GM23338 (cell line): ENCODE measurements at regions not wholly inside any gene's neighbourhood (a gene's known extent, or its start where the extent isn't known, plus 50 kb on each side); places are given as distances from the start of the nearest gene placed in this dataset.

ENCODE experiments used
- ATAC-seq: fragments of 200-7000 bp; cut with Tn5 transposase; 3 replicates; pipeline ENCODE4 v1.9.1; 2020
- DNase-seq: peaks from one replicate; pipeline ENCODE4 v3.0.0-alpha.2; 2015; ENCODE audit warnings: low spot score
- H2AFZ ChIP-seq: fragments of 200-600 bp; sonication (generic); 2 replicates; pipeline ENCODE4 v1.8.0; 2016; ENCODE audit warnings: antibody characterized with exemption, mild to moderate bottlenecking, moderate library complexity
- H3F3A ChIP-seq: fragments of 200-600 bp; sonication (generic); replicated peaks from 2 replicates; pipeline ENCODE4 v1.8.0; 2017; ENCODE audit warnings: antibody characterized with exemption, mixed run types, low read depth
- H3K27ac ChIP-seq: fragments of 200-600 bp; sonication (generic); 2 replicates; pipeline ENCODE4 v1.6.1; 2016; ENCODE audit warnings: low read depth
- H3K27me3 ChIP-seq: fragments of 200-600 bp; sonication (generic); 2 replicates; pipeline ENCODE4 v1.8.0; 2016; ENCODE audit warnings: mild to moderate bottlenecking, mixed run types, moderate library complexity; ENCODE audit not compliant: insufficient read depth
- H3K36me3 ChIP-seq: fragments of 200-600 bp; sonication (generic); 2 replicates; pipeline ENCODE4 v1.8.0; 2016; ENCODE audit warnings: mild to moderate bottlenecking; ENCODE audit not compliant: insufficient read depth
- H3K4me1 ChIP-seq: fragments of 200-600 bp; sonication (generic); 2 replicates; pipeline ENCODE4 v1.8.0; 2016; ENCODE audit warnings: mild to moderate bottlenecking, moderate library complexity; ENCODE audit not compliant: insufficient read depth
- H3K4me2 ChIP-seq: fragments of 200-600 bp; sonication (generic); 2 replicates; pipeline ENCODE4 v1.7.1; 2017; ENCODE audit warnings: mixed run types
- H3K4me3 ChIP-seq: fragments of 200-600 bp; sonication (generic); 2 replicates; pipeline ENCODE4 v1.6.1; 2016; ENCODE audit warnings: mixed run types
- H3K79me2 ChIP-seq: fragments of 200-600 bp; sonication (generic); replicated peaks from 2 replicates; pipeline ENCODE4 v1.8.0; 2017; ENCODE audit warnings: mild to moderate bottlenecking; ENCODE audit not compliant: insufficient read depth
- H3K9me2 ChIP-seq: fragments of 200-600 bp; sonication (generic); 2 replicates; pipeline ENCODE4 v1.8.0; 2017; ENCODE audit not compliant: insufficient read depth
- H4K20me1 ChIP-seq: fragments of 200-600 bp; sonication (generic); replicated peaks from 2 replicates; pipeline ENCODE4 v1.8.0; 2017; ENCODE audit warnings: mild to moderate bottlenecking; ENCODE audit not compliant: insufficient read depth
- H3K27ac Mint-ChIP-seq: 2 replicates; pipeline ENCODE4 v1.8.0; 2020; ENCODE audit warnings: inconsistent platforms, mild to moderate bottlenecking, moderate library complexity, mixed read lengths
- H3K27me3 Mint-ChIP-seq: 3 replicates; pipeline ENCODE4 v1.8.0; 2022; ENCODE audit warnings: low read depth, mild to moderate bottlenecking, moderate library complexity, mixed read lengths, inconsistent platforms; ENCODE audit not compliant: insufficient read depth, poor library complexity
- H3K36me3 Mint-ChIP-seq: 3 replicates; pipeline ENCODE4 v1.8.0; 2021; ENCODE audit warnings: low read depth, mild to moderate bottlenecking, inconsistent platforms, moderate library complexity, mixed read lengths
- H3K4me1 Mint-ChIP-seq: 3 replicates; pipeline ENCODE4 v1.8.0; 2020; ENCODE audit warnings: mild to moderate bottlenecking, inconsistent platforms, mixed read lengths
- H3K4me3 Mint-ChIP-seq: 3 replicates; pipeline ENCODE4 v1.8.0; 2021; ENCODE audit warnings: moderate library complexity, mild to moderate bottlenecking, inconsistent platforms, mixed read lengths
- H3K9me3 Mint-ChIP-seq: 3 replicates; pipeline ENCODE4 v1.8.0; 2020; ENCODE audit warnings: moderate library complexity, mild to moderate bottlenecking, inconsistent platforms, mixed read lengths
- CREB1 ChIP-seq: fragments of 250-450 bp; sonication (Bioruptor Pico); IDR thresholded peaks from 2 replicates; pipeline ENCODE4 v1.5.0; 2020; ENCODE audit warnings: low read depth, mild to moderate bottlenecking, moderate library complexity
- EZH2 ChIP-seq: fragments of 200-600 bp; sonication (generic); IDR thresholded peaks from one replicate; pipeline ENCODE4 v1.8.0; 2017; ENCODE audit warnings: antibody characterized with exemption, mild to moderate bottlenecking, low read depth; ENCODE audit not compliant: unreplicated experiment
- EZH2phosphoT487 ChIP-seq: fragments of 200-600 bp; sonication (generic); IDR thresholded peaks from one replicate; pipeline ENCODE4 v1.8.1; 2018; ENCODE audit warnings: antibody characterized with exemption; ENCODE audit not compliant: unreplicated experiment
- JUNB ChIP-seq: IDR thresholded peaks from one replicate; pipeline ENCODE4 v1.6.1; 2016; ENCODE audit warnings: antibody characterized with exemption; ENCODE audit not compliant: unreplicated experiment
- NANOG ChIP-seq: IDR thresholded peaks from 2 replicates; pipeline ENCODE4 v1.6.1; 2016; ENCODE audit warnings: antibody characterized with exemption, borderline replicate concordance
- POLR2AphosphoS5 ChIP-seq: IDR thresholded peaks from 2 replicates; pipeline ENCODE4 v1.6.1; 2016; ENCODE audit warnings: antibody characterized with exemption, low read depth
- STAT1 ChIP-seq: IDR thresholded peaks from one replicate; pipeline ENCODE4 v1.6.1; 2016; ENCODE audit warnings: antibody characterized with exemption; ENCODE audit not compliant: unreplicated experiment
- ZNF114 ChIP-seq: fragments of 250-450 bp; sonication (Bioruptor Pico); IDR thresholded peaks from 2 replicates; pipeline ENCODE4 v1.5.0; 2020; ENCODE audit warnings: mild to moderate bottlenecking, moderate library complexity
- ZNF331 ChIP-seq: fragments of 250-450 bp; sonication (Bioruptor Pico); IDR thresholded peaks from 2 replicates; pipeline ENCODE4 v1.5.0; 2020; ENCODE audit warnings: low read depth, mild to moderate bottlenecking, moderate library complexity
- TF ChIP-seq, protein P1 (sequence below): fragments of 250-450 bp; sonication (Bioruptor Pico); IDR thresholded peaks from 2 replicates; pipeline ENCODE4 v1.5.0; 2020; ENCODE audit warnings: mild to moderate bottlenecking, moderate library complexity
- TF ChIP-seq, protein P2 (sequence below): IDR thresholded peaks from 2 replicates; pipeline ENCODE4 v1.6.1; 2016; ENCODE audit warnings: antibody characterized with exemption
- TF ChIP-seq, protein P3 (sequence below): IDR thresholded peaks from one replicate; pipeline ENCODE4 v1.6.1; 2018; ENCODE audit warnings: antibody characterized with exemption; ENCODE audit not compliant: unreplicated experiment
- TF ChIP-seq, protein P4 (sequence below), 2 experiments: fragments of 200-600 bp in 1 of 2; sonication (generic) in 1 of 2; conservative IDR thresholded peaks; 2 replicates each; pipeline versions ENCODE4 v1.5.1 to v1.6.1; 2016 to 2017; ENCODE audit warnings: antibody characterized with exemption in 2 of 2, low read depth in 2 of 2, mild to moderate bottlenecking in 2 of 2, moderate library complexity in 1 of 2

DNA sequence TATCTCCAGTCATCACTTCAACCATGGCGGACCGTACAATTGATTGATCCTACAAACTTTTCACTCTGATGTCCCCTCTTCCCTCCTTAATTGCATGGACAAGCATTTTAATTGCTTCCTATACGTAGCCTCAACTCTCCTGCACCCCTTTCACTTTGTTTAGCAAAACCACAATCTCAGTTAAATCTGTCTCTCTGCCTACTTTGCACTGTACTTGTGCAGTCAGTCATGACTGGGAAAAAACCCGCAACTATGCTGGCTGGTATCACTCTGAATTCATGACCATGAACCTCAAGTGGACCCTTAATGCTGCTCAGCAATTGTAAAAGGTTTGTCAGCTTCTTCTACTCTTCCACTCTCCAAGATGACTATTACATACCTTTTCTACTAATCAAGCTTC lies 51.7 kb upstream of the AFF2 start:
- no peak overlapping the region for H2AFZ ChIP-seq
- H3K79me2 ChIP-seq, result no peaks in the 10 kb centered on the region
- Mint-ChIP-seq H3K36me3 (no peaks in the 10 kb centered on the region), H3K27ac (no peak overlapping the region), H3K9me3 (no peaks in the 10 kb centered on the region), H3K4me3 (no peak overlapping the region), H3K4me1 (no peaks in the 10 kb centered on the region), H3K27me3 (peaks cover 3% of the 10 kb centered on the region)
- no peak for DNase-seq
- no peaks in the 10 kb centered on the region for H3K4me1 ChIP-seq
- no peak for TF ChIP-seq NANOG
- TF ChIP-seq, protein P1, sequence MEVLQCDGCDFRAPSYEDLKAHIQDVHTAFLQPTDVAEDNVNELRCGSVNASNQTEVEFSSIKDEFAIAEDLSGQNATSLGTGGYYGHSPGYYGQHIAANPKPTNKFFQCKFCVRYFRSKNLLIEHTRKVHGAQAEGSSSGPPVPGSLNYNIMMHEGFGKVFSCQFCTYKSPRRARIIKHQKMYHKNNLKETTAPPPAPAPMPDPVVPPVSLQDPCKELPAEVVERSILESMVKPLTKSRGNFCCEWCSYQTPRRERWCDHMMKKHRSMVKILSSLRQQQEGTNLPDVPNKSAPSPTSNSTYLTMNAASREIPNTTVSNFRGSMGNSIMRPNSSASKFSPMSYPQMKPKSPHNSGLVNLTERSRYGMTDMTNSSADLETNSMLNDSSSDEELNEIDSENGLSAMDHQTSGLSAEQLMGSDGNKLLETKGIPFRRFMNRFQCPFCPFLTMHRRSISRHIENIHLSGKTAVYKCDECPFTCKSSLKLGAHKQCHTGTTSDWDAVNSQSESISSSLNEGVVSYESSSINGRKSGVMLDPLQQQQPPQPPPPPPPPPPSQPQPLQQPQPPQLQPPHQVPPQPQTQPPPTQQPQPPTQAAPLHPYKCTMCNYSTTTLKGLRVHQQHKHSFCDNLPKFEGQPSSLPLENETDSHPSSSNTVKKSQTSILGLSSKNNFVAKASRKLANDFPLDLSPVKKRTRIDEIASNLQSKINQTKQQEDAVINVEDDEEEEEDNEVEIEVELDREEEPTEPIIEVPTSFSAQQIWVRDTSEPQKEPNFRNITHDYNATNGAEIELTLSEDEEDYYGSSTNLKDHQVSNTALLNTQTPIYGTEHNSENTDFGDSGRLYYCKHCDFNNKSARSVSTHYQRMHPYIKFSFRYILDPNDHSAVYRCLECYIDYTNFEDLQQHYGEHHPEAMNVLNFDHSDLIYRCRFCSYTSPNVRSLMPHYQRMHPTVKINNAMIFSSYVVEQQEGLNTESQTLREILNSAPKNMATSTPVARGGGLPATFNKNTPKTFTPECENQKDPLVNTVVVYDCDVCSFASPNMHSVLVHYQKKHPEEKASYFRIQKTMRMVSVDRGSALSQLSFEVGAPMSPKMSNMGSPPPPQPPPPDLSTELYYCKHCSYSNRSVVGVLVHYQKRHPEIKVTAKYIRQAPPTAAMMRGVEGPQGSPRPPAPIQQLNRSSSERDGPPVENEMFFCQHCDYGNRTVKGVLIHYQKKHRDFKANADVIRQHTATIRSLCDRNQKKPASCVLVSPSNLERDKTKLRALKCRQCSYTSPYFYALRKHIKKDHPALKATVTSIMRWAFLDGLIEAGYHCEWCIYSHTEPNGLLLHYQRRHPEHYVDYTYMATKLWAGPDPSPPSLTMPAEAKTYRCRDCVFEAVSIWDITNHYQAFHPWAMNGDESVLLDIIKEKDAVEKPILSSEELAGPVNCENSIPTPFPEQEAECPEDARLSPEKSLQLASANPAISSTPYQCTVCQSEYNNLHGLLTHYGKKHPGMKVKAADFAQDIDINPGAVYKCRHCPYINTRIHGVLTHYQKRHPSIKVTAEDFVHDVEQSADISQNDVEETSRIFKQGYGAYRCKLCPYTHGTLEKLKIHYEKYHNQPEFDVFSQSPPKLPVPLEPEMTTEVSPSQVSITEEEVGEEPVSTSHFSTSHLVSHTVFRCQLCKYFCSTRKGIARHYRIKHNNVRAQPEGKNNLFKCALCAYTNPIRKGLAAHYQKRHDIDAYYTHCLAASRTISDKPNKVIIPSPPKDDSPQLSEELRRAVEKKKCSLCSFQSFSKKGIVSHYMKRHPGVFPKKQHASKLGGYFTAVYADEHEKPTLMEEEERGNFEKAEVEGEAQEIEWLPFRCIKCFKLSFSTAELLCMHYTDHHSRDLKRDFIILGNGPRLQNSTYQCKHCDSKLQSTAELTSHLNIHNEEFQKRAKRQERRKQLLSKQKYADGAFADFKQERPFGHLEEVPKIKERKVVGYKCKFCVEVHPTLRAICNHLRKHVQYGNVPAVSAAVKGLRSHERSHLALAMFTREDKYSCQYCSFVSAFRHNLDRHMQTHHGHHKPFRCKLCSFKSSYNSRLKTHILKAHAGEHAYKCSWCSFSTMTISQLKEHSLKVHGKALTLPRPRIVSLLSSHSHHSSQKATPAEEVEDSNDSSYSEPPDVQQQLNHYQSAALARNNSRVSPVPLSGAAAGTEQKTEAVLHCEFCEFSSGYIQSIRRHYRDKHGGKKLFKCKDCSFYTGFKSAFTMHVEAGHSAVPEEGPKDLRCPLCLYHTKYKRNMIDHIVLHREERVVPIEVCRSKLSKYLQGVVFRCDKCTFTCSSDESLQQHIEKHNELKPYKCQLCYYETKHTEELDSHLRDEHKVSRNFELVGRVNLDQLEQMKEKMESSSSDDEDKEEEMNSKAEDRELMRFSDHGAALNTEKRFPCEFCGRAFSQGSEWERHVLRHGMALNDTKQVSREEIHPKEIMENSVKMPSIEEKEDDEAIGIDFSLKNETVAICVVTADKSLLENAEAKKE, result no peak
- TF ChIP-seq EZH2phosphoT487, result no peak
- no peak for TF ChIP-seq CREB1 (CRISPR knock-in tag)
- no peak for TF ChIP-seq EZH2
- no peak for TF ChIP-seq ZNF331
- TF ChIP-seq, protein P2, sequence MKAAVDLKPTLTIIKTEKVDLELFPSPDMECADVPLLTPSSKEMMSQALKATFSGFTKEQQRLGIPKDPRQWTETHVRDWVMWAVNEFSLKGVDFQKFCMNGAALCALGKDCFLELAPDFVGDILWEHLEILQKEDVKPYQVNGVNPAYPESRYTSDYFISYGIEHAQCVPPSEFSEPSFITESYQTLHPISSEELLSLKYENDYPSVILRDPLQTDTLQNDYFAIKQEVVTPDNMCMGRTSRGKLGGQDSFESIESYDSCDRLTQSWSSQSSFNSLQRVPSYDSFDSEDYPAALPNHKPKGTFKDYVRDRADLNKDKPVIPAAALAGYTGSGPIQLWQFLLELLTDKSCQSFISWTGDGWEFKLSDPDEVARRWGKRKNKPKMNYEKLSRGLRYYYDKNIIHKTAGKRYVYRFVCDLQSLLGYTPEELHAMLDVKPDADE, result no peak
- TF ChIP-seq JUNB, result no peak
- TF ChIP-seq, protein P3, sequence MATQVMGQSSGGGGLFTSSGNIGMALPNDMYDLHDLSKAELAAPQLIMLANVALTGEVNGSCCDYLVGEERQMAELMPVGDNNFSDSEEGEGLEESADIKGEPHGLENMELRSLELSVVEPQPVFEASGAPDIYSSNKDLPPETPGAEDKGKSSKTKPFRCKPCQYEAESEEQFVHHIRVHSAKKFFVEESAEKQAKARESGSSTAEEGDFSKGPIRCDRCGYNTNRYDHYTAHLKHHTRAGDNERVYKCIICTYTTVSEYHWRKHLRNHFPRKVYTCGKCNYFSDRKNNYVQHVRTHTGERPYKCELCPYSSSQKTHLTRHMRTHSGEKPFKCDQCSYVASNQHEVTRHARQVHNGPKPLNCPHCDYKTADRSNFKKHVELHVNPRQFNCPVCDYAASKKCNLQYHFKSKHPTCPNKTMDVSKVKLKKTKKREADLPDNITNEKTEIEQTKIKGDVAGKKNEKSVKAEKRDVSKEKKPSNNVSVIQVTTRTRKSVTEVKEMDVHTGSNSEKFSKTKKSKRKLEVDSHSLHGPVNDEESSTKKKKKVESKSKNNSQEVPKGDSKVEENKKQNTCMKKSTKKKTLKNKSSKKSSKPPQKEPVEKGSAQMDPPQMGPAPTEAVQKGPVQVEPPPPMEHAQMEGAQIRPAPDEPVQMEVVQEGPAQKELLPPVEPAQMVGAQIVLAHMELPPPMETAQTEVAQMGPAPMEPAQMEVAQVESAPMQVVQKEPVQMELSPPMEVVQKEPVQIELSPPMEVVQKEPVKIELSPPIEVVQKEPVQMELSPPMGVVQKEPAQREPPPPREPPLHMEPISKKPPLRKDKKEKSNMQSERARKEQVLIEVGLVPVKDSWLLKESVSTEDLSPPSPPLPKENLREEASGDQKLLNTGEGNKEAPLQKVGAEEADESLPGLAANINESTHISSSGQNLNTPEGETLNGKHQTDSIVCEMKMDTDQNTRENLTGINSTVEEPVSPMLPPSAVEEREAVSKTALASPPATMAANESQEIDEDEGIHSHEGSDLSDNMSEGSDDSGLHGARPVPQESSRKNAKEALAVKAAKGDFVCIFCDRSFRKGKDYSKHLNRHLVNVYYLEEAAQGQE, result no peak
- no peak for TF ChIP-seq POLR2AphosphoS5
- TF ChIP-seq, protein P4, sequence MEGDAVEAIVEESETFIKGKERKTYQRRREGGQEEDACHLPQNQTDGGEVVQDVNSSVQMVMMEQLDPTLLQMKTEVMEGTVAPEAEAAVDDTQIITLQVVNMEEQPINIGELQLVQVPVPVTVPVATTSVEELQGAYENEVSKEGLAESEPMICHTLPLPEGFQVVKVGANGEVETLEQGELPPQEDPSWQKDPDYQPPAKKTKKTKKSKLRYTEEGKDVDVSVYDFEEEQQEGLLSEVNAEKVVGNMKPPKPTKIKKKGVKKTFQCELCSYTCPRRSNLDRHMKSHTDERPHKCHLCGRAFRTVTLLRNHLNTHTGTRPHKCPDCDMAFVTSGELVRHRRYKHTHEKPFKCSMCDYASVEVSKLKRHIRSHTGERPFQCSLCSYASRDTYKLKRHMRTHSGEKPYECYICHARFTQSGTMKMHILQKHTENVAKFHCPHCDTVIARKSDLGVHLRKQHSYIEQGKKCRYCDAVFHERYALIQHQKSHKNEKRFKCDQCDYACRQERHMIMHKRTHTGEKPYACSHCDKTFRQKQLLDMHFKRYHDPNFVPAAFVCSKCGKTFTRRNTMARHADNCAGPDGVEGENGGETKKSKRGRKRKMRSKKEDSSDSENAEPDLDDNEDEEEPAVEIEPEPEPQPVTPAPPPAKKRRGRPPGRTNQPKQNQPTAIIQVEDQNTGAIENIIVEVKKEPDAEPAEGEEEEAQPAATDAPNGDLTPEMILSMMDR (conservative IDR thresholded peaks at IDR 0.05; ENCODE audit: low read depth in 2 of 2), result no peak
- no peak for TF ChIP-seq STAT1
- no peak for TF ChIP-seq ZNF114 (CRISPR knock-in tag)
- H4K20me1 ChIP-seq, result no peaks in the 10 kb centered on the region
- no peaks in the 10 kb centered on the region for H3F3A ChIP-seq
- H3K36me3 ChIP-seq, result no peaks in the 10 kb centered on the region
- no peak overlapping the region for H3K4me3 ChIP-seq
- H3K27me3 ChIP-seq, result no peaks in the 10 kb centered on the region
- no peaks in the 10 kb centered on the region for H3K9me2 ChIP-seq
- no peak for ATAC-seq
- H3K4me2 ChIP-seq, result no peak overlapping the region
- H3K27ac ChIP-seq, result no peak overlapping the region
